Fibroblast of lung (primary cell): ENCODE measurements at regions not wholly inside any gene's neighbourhood (a gene's known extent, or its start where the extent isn't known, plus 50 kb on each side); places are given as distances from the start of the nearest gene placed in this dataset.

Experiments used
- CTCF ChIP-seq, 2 donors: IDR thresholded peaks in 1 of 2; conservative IDR thresholded peaks in 1 of 2; 1 replicate in 1 of 2; 2 replicates in 1 of 2; pipeline ENCODE4 v1.5.1; 2011 to 2012; ENCODE audit warnings: low read length in 2 of 2, control low read depth in 1 of 2, inconsistent platforms in 1 of 2, low read depth in 1 of 2, mild to moderate bottlenecking in 1 of 2
- EZH2 ChIP-seq: IDR thresholded peaks from 2 replicates; pipeline ENCODE4 v1.5.1; 2012; ENCODE audit warnings: low read length, control low read depth, mild to moderate bottlenecking; ENCODE audit errors: missing control alignments

DNA sequence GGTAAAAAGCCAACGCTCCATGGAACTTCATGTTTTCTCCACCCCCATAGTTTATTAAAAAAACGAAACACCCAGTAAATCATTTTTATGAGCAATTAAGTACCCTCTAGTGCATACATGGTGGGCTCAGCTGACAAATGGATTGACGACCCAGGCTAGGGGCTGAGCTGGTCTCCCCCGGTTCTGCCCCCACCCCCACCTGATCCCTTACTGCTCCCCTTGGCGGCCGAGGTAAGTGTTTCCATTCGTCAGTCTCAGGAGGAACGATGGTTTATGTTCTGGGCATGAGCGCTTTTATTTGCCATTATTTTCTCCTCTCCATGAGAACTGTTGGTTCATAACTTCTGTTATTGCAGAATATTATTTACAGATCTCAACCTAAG, 233.9 kb upstream of the C1orf174 start:
- TF ChIP-seq CTCF (conservative IDR thresholded peaks at IDR 0.05 in 1 of 2, IDR thresholded peaks at IDR 0.05 in 1 of 2; ENCODE audit: low read depth in 1 of 2, low read length in 2 of 2), result no peak
- no peak for TF ChIP-seq EZH2
